ENCODE measurements at regions not wholly inside any gene's neighbourhood (a gene's known extent, or its start where the extent isn't known, plus 50 kb on each side); places are given as distances from the start of the nearest gene placed in this dataset.
"Not testable (repeated sequence)": the region's sequence is repeated elsewhere in the genome, so short reads cannot be mapped to it uniquely, and the experiment has no call there.

DNA sequence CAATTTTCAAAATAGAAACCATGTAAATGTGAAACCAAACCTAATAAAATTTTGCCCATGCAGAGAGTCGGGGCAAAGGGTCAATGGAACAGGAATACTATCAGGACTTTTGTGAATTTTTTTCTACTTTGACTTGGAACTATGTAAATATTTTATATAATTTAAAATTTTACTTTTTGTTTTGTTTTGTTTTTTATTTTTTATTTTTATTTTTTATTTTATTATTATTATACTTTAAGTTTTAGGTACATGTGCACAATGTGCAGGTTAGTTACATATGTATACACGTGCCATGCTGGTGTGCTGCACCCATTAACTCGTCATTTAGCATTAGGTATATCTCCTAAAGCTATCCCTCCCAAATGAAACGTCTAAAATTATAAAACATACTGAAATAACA is 238.3 kb downstream of the TENT5A start:
- not testable (repeated sequence) for H3K36me3 ChIP-seq (ENCODE audit: insufficient read depth, low read length); H3K4me1 ChIP-seq (ENCODE audit: insufficient read depth, low read length); H3K9me3 ChIP-seq (ENCODE audit: control insufficient read depth, insufficient read depth, low read length); H3K9ac ChIP-seq (ENCODE audit: low read depth, low read length)

DNA sequence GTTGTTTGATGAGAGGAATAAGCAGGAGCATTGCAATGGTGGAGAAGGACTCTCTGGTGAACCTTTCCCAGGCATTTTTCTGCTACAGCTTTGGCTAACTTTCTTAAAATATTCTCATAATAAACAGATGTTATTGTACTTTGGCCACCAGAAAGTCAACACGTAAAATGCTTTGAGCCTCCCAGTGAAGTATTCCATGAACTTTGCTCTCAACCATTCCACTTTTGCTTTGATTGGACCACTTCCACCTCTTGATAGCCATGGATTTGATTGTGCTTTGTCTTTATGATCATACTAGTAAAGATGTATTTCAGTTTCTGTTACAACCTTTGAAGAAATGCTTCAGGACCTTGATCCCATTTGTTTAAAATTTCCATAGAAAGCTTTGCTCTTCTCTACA is 241.1 kb downstream of the TENT5A start:
- no peak overlapping the region for H3K9ac ChIP-seq (ENCODE audit: low read depth, low read length)
- no peaks in the 10 kb centered on the region for H3K4me1 ChIP-seq (ENCODE audit: insufficient read depth, low read length)
- H3K9me3 ChIP-seq (ENCODE audit: control insufficient read depth, insufficient read depth, low read length), result no peaks in the 10 kb centered on the region
- H3K36me3 ChIP-seq (ENCODE audit: insufficient read depth, low read length), result no peaks in the 10 kb centered on the region

DNA sequence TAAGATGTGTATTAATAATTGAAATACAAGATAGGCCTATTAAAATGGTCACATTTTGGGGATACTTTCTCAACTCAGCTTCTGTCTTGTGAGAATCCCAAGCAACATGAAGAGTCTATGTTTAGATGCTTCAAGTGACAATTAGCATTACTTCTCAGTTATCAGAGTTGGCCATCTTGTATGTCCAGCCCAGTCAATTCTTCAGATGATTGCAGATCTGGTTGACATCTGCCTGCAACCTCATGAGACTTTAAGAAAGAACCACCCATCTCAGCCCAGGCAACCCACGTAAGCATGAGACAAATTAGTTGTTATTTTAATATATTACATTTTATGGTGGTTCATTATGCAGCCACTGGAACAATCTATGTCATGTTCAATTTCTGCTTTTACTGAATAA is 256.5 kb downstream of the TENT5A start:
- no peaks in the 10 kb centered on the region for H3K4me1 ChIP-seq (ENCODE audit: insufficient read depth, low read length)
- no peaks in the 10 kb centered on the region for H3K36me3 ChIP-seq (ENCODE audit: insufficient read depth, low read length)
- H3K9me3 ChIP-seq (ENCODE audit: control insufficient read depth, insufficient read depth, low read length), result no peaks in the 10 kb centered on the region; the same call in 1 of the 2 replicates
- no peak overlapping the region for H3K9ac ChIP-seq (ENCODE audit: low read depth, low read length)

DNA sequence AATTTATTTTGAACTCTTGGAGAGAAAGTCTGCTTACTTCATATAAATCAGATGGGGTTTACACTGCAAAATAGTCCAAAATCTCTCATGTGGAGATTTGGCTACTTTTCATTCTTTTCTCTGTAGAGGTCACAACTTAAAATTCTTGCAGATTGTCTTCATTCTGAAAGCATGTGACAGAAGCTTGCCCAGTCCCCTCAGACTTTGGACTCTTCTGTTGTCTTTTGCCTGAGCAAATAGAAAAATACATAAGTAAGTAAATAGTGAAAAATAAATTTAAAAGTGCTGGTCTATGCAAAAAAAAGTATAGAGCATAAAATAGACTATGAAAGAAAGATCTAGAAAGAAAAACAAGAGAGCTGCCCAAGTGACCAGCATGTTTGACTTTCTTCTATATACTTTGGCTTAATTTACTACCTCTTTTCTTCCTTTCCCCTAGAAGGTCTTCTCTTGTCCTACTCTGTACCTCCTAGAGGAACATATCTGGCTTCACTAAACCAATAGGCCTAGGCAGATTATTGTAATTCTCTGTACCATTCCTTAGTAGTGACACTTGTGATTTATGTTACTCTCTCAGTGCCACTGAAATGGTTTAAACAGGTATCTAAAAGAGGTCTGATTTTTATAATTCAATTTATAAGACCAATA is 260.9 kb downstream of the TENT5A start:
- Histone ChIP-seq H3K36me3 (ENCODE audit: insufficient read depth, low read length) (no peaks in the 10 kb centered on the region), H3K4me1 (ENCODE audit: insufficient read depth, low read length) (no peaks in the 10 kb centered on the region), H3K9ac (ENCODE audit: low read depth, low read length) (no peak overlapping the region), H3K9me3 (ENCODE audit: control insufficient read depth, insufficient read depth, low read length) (no peaks in the 10 kb centered on the region)

DNA sequence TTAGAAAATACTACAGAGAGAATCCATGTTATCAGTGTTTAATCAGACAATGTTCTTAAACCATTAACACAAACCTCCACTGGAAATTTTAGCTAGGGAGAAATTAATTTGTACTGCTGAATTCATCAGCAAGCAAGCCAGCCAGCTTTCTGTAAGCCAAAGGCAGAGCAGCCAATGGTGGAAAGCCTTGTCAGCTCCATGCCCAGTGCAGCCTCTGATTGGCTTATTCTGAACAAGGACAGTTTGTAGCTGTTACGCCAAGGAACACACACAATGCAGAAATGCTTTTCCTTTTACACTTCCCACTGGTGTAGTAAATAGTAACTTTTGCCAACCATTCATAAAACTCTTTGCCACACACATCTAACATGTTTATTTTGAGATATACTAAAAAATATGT is 265.0 kb downstream of the TENT5A start:
- Histone ChIP-seq H3K9ac (ENCODE audit: low read depth, low read length) (no peak overlapping the region), H3K4me1 (ENCODE audit: insufficient read depth, low read length) (no peaks in the 10 kb centered on the region), H3K36me3 (ENCODE audit: insufficient read depth, low read length) (no peaks in the 10 kb centered on the region), H3K9me3 (ENCODE audit: control insufficient read depth, insufficient read depth, low read length) (no peaks in the 10 kb centered on the region)

DNA sequence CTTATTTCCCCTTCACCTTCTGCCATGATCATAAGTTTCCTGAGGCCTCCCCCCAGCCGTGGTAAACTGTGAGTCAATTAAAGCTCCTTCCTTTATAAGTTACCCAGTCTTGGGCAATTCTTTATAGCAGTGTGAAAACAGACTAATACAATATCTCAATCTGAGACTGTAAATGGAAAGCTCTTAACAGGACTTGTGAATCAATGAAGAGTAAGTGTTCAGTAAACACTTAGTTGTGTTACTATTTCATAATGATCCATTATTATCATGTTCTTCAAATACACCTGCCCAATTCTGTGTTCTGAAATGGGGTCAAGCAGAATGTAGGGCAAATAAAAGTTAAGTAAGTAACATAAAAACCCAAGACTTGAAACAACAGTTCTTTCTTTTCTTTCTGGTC is 266.2 kb downstream of the TENT5A start:
- no peaks in the 10 kb centered on the region for H3K9me3 ChIP-seq (ENCODE audit: control insufficient read depth, insufficient read depth, low read length)
- no peaks in the 10 kb centered on the region for H3K36me3 ChIP-seq (ENCODE audit: insufficient read depth, low read length)
- H3K9ac ChIP-seq (ENCODE audit: low read depth, low read length), result no peak overlapping the region
- H3K4me1 ChIP-seq (ENCODE audit: insufficient read depth, low read length), result no peaks in the 10 kb centered on the region

DNA sequence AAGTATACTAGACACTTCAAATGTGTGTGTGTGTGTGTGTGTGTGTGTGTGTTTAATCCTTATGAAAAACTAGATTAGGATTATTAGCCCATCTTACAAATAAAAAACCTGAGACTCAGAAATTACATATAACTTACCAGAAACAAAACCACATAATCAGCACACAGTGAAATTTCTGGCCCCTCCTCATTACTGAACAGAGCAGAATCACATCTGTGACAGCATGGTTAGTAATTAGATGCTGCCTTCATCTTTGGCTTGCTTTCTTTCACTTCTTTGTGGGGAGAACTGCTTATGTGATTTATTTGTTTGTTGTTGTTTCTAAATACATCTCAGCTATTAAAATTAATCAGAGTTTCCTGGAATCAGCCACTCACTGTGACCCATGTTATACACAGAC is 267.1 kb downstream of the TENT5A start:
- H3K9ac ChIP-seq (ENCODE audit: low read depth, low read length), result no peak overlapping the region
- no peaks in the 10 kb centered on the region for H3K4me1 ChIP-seq (ENCODE audit: insufficient read depth, low read length)
- no peaks in the 10 kb centered on the region for H3K9me3 ChIP-seq (ENCODE audit: control insufficient read depth, insufficient read depth, low read length)
- H3K36me3 ChIP-seq (ENCODE audit: insufficient read depth, low read length), result no peaks in the 10 kb centered on the region

DNA sequence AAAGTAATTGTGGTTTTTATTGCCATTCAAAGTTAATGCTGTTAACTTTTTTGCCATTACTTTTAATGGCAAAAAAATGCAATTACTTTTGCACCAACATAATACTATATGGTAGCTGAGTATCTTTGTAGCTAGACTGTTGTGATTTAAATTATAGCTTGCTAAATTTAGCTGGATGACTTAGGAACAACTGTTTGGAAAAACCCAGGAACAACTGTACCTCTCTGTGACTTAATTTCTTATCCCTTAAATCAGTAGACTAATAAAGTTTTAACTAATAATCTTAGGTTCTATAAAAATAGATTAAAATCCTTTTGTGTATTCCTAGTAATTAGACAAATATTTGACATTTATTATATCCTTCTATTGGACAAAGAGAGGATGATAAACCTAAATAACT is 268.2 kb downstream of the TENT5A start:
- no peaks in the 10 kb centered on the region for H3K4me1 ChIP-seq (ENCODE audit: insufficient read depth, low read length)
- no peak overlapping the region for H3K9ac ChIP-seq (ENCODE audit: low read depth, low read length)
- H3K36me3 ChIP-seq (ENCODE audit: insufficient read depth, low read length), result no peaks in the 10 kb centered on the region
- H3K9me3 ChIP-seq (ENCODE audit: control insufficient read depth, insufficient read depth, low read length), result no peaks in the 10 kb centered on the region

DNA sequence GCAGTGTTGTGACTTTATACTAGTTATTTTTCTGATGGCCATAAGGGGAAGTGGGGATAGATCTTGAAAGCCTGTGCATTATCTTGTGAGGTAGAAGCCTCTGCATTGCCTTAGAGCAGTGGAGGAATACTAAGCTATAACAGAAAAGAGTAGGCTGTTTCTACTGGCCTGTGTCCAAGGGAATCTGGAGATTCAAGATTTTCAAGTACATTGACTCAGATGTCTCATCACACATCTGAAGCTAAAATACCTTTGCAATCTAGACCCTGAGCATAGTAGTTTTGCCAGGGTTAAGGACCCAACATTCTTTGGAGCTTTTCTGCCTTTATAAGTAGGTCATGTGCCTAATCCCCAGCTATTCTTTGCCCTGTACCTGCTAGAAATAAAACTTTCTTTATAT is 272.3 kb downstream of the TENT5A start:
- H3K4me1 ChIP-seq (ENCODE audit: insufficient read depth, low read length), result no peaks in the 10 kb centered on the region
- no peaks in the 10 kb centered on the region for H3K9me3 ChIP-seq (ENCODE audit: control insufficient read depth, insufficient read depth, low read length)
- H3K9ac ChIP-seq (ENCODE audit: low read depth, low read length), result no peak overlapping the region
- H3K36me3 ChIP-seq (ENCODE audit: insufficient read depth, low read length), result no peaks in the 10 kb centered on the region

DNA sequence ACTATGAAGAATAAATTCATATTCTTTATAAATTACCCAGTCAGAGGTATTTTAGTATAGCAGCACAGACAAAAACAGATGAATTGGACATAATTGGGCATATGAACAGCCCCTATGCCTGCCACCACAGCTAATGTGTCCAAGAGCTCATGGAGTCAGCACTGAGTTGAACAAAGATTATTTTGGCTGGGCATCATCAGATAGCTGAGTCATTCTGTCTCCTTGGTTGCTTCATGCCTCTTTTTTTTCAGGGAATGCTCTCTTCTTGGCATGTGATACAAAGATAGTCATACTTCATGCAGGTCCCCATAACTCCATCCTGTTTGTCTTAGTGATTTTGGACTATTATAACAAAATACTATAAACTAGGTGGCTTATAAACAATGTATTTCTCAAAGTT is 275.6 kb downstream of the TENT5A start:
- Histone ChIP-seq H3K4me1 (ENCODE audit: insufficient read depth, low read length) (no peaks in the 10 kb centered on the region), H3K36me3 (ENCODE audit: insufficient read depth, low read length) (no peaks in the 10 kb centered on the region), H3K9me3 (ENCODE audit: control insufficient read depth, insufficient read depth, low read length) (no peaks in the 10 kb centered on the region), H3K9ac (ENCODE audit: low read depth, low read length) (no peak overlapping the region)

DNA sequence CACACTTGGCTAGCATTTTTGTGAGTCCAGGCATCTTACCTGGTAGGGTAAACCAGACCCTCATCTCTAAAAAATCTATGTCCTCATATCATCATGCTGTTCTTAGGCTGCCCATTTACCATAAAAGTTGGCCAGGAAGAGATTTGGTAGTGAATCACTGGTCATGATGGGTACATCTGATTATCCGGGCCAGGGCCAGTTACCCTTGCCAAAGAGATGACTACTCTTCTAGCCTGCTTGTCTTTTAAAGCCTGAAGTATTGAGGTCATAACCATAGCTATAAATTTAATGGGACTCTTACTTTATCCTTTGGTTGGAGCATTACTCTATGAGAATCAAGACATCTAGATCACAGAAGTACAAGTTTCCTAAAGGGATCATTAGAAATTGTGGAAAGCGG is 276.8 kb downstream of the TENT5A start:
- Histone ChIP-seq H3K9ac (ENCODE audit: low read depth, low read length) (no peak overlapping the region), H3K4me1 (ENCODE audit: insufficient read depth, low read length) (no peaks in the 10 kb centered on the region), H3K9me3 (ENCODE audit: control insufficient read depth, insufficient read depth, low read length) (no peaks in the 10 kb centered on the region), H3K36me3 (ENCODE audit: insufficient read depth, low read length) (no peaks in the 10 kb centered on the region)

DNA sequence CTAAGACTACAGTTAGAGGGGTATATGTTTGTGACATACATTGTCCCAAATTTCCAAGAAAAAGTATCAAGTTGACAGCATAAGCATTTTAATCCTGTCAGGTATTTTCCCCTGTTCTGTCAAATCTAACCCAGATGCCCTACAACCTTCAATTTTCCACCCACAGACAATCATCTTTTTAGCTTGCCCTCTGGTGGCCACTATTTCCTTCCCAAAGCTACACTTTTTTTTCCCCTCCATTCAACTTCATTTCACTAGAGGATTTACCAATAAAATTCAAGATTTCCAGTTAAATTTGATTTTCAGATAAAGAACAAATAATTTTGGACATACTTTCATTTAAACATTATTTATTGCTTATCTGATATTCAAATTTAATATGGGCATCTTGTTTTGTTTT is 286.6 kb downstream of the TENT5A start:
- Histone ChIP-seq H3K9me3 (ENCODE audit: control insufficient read depth, insufficient read depth, low read length) (no peaks in the 10 kb centered on the region; the same call in 1 of the 2 replicates), H3K36me3 (ENCODE audit: insufficient read depth, low read length) (no peaks in the 10 kb centered on the region), H3K4me1 (ENCODE audit: insufficient read depth, low read length) (no peaks in the 10 kb centered on the region), H3K9ac (ENCODE audit: low read depth, low read length) (no peak overlapping the region)

DNA sequence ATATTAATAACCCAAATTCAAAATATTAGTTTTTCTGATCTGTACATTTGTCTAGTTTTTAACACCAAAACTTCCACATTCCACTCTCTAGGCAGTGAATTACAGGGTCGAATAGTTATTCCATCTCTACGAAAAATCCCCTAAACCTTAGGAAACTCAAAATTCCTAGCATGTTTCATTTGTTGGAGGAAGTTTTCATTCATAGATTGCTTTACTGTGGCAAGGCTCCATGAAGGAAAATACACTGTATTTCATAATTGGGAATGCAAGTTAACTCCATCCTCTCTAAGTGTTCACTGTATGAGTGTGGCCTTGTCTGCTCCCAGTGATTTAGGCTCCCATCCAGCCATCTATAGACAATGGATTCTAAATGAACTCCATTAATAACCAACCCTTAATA is 296.1 kb downstream of the TENT5A start:
- Histone ChIP-seq H3K9me3 (ENCODE audit: control insufficient read depth, insufficient read depth, low read length) (0 out of 2 replicates have a peak, but pooled peaks cover 5% of the 10 kb centered on the region), H3K9ac (ENCODE audit: low read depth, low read length) (no peak overlapping the region), H3K4me1 (ENCODE audit: insufficient read depth, low read length) (peaks cover 16% of the 10 kb centered on the region; the same call in 1 of the 2 replicates), H3K36me3 (ENCODE audit: insufficient read depth, low read length) (no peaks in the 10 kb centered on the region)

DNA sequence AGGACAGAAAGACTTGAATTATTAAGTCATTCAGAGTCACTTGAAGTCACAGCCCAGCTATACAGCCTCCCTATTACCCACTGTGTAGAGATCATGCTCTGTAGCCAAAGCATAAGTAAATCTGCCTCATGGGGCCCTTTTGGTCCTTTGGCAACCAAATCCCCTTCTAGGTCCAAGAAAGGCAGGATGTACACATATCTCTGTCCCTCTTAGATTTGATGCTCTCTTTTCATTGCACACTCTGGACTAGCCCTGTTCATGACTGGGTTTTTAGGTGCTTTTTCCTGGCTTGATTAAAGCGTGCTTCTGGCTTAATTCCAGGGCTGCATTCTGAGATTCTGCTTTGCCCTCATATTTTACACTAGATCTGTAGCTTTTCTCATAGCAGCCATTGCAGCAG is 296.8 kb downstream of the TENT5A start:
- Histone ChIP-seq H3K4me1 (ENCODE audit: insufficient read depth, low read length) (peaks cover 16% of the 10 kb centered on the region; the same call in 1 of the 2 replicates), H3K9me3 (ENCODE audit: control insufficient read depth, insufficient read depth, low read length) (0 out of 2 replicates have a peak, but pooled peaks cover 5% of the 10 kb centered on the region), H3K9ac (ENCODE audit: low read depth, low read length) (no peak overlapping the region), H3K36me3 (ENCODE audit: insufficient read depth, low read length) (no peaks in the 10 kb centered on the region)

DNA sequence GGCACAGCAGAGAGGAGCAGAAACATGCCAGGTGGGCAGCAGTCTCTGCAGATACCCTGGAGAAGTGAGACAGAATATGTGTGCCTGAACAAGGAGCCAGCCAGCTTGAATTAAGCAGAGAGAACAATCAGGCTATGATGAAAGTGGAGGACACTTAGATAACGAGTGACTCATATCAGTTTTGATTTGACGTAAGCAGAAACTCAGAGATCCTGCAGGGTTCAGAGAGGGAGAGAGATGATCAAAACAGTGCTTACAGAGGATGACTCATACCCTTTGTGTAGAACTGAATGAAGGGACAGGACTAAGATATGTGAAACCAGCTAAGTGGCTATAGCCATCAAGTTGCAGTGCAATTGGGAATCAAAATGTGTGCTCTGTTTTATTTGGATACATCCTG is 300.7 kb downstream of the TENT5A start:
- Histone ChIP-seq H3K9me3 (ENCODE audit: control insufficient read depth, insufficient read depth, low read length) (no peaks in the 10 kb centered on the region), H3K9ac (ENCODE audit: low read depth, low read length) (no peak overlapping the region), H3K4me1 (ENCODE audit: insufficient read depth, low read length) (peaks cover 16% of the 10 kb centered on the region; the same call in 1 of the 2 replicates), H3K36me3 (ENCODE audit: insufficient read depth, low read length) (no peaks in the 10 kb centered on the region)

DNA sequence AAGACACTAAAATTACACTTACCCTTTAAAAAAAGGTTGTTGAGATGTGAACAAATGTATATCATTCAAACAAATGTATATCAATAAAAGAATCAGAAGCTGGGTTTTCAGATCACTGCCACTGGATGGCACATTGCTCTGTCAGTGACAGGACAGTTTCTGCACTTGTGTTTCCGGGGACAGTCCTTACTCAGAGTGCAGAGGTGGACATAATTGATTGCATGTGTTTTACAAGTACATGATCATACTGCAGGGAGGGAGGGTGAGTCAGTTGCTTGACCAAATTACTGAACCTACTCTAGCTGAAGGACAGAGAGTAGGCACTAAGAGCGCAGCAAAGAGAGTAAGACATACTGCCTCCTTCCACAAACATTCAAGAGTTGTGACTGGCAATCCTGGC is 302.3 kb downstream of the TENT5A start:
- H3K9ac ChIP-seq (ENCODE audit: low read depth, low read length), result no peak overlapping the region
- peaks cover 16% of the 10 kb centered on the region; the same call in 1 of the 2 replicates for H3K4me1 ChIP-seq (ENCODE audit: insufficient read depth, low read length)
- H3K9me3 ChIP-seq (ENCODE audit: control insufficient read depth, insufficient read depth, low read length), result no peaks in the 10 kb centered on the region
- H3K36me3 ChIP-seq (ENCODE audit: insufficient read depth, low read length), result no peaks in the 10 kb centered on the region
